ENCODE measurements at regions not wholly inside any gene's neighbourhood (a gene's known extent, or its start where the extent isn't known, plus 50 kb on each side); places are given as distances from the start of the nearest gene placed in this dataset.

DNA sequence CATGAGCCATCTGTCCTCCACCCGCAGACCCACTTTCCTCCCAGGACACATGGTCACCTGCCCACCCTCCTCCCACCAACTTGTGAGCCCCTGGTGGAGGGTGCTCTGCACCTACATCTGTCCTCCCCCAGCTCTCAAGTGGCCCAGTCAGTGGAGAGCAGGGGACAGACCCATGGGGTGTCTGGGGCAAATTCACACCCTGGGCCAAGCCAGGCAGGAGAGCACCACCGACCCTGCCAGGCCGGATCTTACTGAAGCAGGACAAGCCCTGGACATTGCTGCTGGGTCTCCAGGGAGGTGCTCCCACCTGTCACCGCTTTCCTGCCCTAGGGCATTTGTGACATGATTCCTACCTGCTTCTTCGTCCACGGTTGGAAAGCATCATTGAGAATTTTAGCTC is 221.6 kb downstream of the TUBA3C start:
- no peak overlapping the region for H3K4me3 Mint-ChIP-seq
- ATAC-seq (no peak), DNase-seq (ENCODE audit: low spot score) (no peak)
- Histone ChIP-seq H3K9me2 (ENCODE audit: insufficient read depth) (no peaks in the 10 kb centered on the region), H3K4me2 (no peak overlapping the region), H3K79me2 (replicated peaks; ENCODE audit: insufficient read depth) (no peaks in the 10 kb centered on the region), H3F3A (replicated peaks; ENCODE audit: low read depth) (no peaks in the 10 kb centered on the region), H3K36me3 (ENCODE audit: insufficient read depth) (no peaks in the 10 kb centered on the region), H3K27ac (ENCODE audit: low read depth) (no peak overlapping the region), H2AFZ (no peak overlapping the region), H3K4me1 (ENCODE audit: insufficient read depth) (no peaks in the 10 kb centered on the region), H3K27me3 (ENCODE audit: insufficient read depth) (no peaks in the 10 kb centered on the region), H3K4me3 (no peak overlapping the region), H4K20me1 (replicated peaks; ENCODE audit: insufficient read depth) (no peaks in the 10 kb centered on the region)
- no peak overlapping the region for H3K27ac Mint-ChIP-seq
- H3K27me3 Mint-ChIP-seq (ENCODE audit: insufficient read depth, low read depth, poor library complexity): peaks cover 20% of the 10 kb centered on the region
- peaks cover 100% of the 10 kb centered on the region for H3K9me3 Mint-ChIP-seq
- H3K4me1 Mint-ChIP-seq: no peaks in the 10 kb centered on the region
- peaks cover 42% of the 10 kb centered on the region for H3K36me3 Mint-ChIP-seq (ENCODE audit: low read depth)
- TF ChIP-seq EZH2 (IDR thresholded peaks at IDR 0.05; ENCODE audit: low read depth, unreplicated experiment) (no peak), STAT1 (IDR thresholded peaks at IDR 0.05; ENCODE audit: unreplicated experiment) (no peak), ZNF114 (CRISPR knock-in tag; IDR thresholded peaks at IDR 0.05) (no peak), NANOG (IDR thresholded peaks at IDR 0.05; ENCODE audit: borderline replicate concordance) (no peak)
- TF ChIP-seq, protein P1, sequence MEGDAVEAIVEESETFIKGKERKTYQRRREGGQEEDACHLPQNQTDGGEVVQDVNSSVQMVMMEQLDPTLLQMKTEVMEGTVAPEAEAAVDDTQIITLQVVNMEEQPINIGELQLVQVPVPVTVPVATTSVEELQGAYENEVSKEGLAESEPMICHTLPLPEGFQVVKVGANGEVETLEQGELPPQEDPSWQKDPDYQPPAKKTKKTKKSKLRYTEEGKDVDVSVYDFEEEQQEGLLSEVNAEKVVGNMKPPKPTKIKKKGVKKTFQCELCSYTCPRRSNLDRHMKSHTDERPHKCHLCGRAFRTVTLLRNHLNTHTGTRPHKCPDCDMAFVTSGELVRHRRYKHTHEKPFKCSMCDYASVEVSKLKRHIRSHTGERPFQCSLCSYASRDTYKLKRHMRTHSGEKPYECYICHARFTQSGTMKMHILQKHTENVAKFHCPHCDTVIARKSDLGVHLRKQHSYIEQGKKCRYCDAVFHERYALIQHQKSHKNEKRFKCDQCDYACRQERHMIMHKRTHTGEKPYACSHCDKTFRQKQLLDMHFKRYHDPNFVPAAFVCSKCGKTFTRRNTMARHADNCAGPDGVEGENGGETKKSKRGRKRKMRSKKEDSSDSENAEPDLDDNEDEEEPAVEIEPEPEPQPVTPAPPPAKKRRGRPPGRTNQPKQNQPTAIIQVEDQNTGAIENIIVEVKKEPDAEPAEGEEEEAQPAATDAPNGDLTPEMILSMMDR (conservative IDR thresholded peaks at IDR 0.05; ENCODE audit: low read depth in 2 of 2): no peak
- TF ChIP-seq, protein P2, sequence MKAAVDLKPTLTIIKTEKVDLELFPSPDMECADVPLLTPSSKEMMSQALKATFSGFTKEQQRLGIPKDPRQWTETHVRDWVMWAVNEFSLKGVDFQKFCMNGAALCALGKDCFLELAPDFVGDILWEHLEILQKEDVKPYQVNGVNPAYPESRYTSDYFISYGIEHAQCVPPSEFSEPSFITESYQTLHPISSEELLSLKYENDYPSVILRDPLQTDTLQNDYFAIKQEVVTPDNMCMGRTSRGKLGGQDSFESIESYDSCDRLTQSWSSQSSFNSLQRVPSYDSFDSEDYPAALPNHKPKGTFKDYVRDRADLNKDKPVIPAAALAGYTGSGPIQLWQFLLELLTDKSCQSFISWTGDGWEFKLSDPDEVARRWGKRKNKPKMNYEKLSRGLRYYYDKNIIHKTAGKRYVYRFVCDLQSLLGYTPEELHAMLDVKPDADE (IDR thresholded peaks at IDR 0.05): no peak

DNA sequence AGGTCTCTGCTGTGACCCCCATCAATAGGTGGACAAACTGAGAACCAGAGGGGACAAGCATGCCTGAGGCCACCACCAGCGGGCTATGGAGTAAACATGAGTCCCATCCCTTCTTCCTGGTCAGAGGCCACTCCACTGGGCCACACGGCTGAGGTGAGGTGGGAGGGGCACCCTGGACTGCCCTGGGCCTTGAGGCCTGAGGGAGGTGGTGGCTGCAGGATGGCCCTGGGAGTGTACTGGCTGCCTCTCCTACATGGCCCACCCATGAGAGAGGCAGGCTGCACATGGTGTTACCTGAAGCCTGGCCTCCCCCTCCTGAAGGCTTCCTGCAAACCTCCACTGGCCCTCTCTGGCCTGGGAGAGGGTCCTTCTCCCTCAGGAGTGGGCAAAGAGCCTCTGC is 222.4 kb downstream of the TUBA3C start:
- ATAC-seq (no peak), DNase-seq (ENCODE audit: low spot score) (no peak)
- Histone ChIP-seq H3F3A (replicated peaks; ENCODE audit: low read depth) (no peaks in the 10 kb centered on the region), H3K9me2 (ENCODE audit: insufficient read depth) (no peaks in the 10 kb centered on the region), H3K36me3 (ENCODE audit: insufficient read depth) (no peaks in the 10 kb centered on the region), H2AFZ (no peak overlapping the region), H3K27ac (ENCODE audit: low read depth) (no peak overlapping the region), H3K4me2 (no peak overlapping the region), H3K4me1 (ENCODE audit: insufficient read depth) (no peaks in the 10 kb centered on the region), H4K20me1 (replicated peaks; ENCODE audit: insufficient read depth) (no peaks in the 10 kb centered on the region), H3K4me3 (no peak overlapping the region), H3K79me2 (replicated peaks; ENCODE audit: insufficient read depth) (no peaks in the 10 kb centered on the region), H3K27me3 (ENCODE audit: insufficient read depth) (no peaks in the 10 kb centered on the region)
- peaks cover 49% of the 10 kb centered on the region for H3K36me3 Mint-ChIP-seq (ENCODE audit: low read depth)
- peaks cover 19% of the 10 kb centered on the region for H3K27me3 Mint-ChIP-seq (ENCODE audit: insufficient read depth, low read depth, poor library complexity)
- peaks cover 100% of the 10 kb centered on the region for H3K9me3 Mint-ChIP-seq
- H3K4me1 Mint-ChIP-seq: no peaks in the 10 kb centered on the region
- H3K27ac Mint-ChIP-seq: no peak overlapping the region
- no peak overlapping the region for H3K4me3 Mint-ChIP-seq
- TF ChIP-seq, protein P2 (IDR thresholded peaks at IDR 0.05): no peak
- TF ChIP-seq, protein P3, sequence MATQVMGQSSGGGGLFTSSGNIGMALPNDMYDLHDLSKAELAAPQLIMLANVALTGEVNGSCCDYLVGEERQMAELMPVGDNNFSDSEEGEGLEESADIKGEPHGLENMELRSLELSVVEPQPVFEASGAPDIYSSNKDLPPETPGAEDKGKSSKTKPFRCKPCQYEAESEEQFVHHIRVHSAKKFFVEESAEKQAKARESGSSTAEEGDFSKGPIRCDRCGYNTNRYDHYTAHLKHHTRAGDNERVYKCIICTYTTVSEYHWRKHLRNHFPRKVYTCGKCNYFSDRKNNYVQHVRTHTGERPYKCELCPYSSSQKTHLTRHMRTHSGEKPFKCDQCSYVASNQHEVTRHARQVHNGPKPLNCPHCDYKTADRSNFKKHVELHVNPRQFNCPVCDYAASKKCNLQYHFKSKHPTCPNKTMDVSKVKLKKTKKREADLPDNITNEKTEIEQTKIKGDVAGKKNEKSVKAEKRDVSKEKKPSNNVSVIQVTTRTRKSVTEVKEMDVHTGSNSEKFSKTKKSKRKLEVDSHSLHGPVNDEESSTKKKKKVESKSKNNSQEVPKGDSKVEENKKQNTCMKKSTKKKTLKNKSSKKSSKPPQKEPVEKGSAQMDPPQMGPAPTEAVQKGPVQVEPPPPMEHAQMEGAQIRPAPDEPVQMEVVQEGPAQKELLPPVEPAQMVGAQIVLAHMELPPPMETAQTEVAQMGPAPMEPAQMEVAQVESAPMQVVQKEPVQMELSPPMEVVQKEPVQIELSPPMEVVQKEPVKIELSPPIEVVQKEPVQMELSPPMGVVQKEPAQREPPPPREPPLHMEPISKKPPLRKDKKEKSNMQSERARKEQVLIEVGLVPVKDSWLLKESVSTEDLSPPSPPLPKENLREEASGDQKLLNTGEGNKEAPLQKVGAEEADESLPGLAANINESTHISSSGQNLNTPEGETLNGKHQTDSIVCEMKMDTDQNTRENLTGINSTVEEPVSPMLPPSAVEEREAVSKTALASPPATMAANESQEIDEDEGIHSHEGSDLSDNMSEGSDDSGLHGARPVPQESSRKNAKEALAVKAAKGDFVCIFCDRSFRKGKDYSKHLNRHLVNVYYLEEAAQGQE (IDR thresholded peaks at IDR 0.05; ENCODE audit: unreplicated experiment): no peak
- TF ChIP-seq POLR2AphosphoS5 (IDR thresholded peaks at IDR 0.05; ENCODE audit: low read depth): no peak
- no peak for TF ChIP-seq CREB1 (CRISPR knock-in tag; IDR thresholded peaks at IDR 0.05; ENCODE audit: low read depth)
- TF ChIP-seq EZH2phosphoT487 (IDR thresholded peaks at IDR 0.05; ENCODE audit: unreplicated experiment): no peak
- no peak for TF ChIP-seq EZH2 (IDR thresholded peaks at IDR 0.05; ENCODE audit: low read depth, unreplicated experiment)
- no peak for TF ChIP-seq JUNB (IDR thresholded peaks at IDR 0.05; ENCODE audit: unreplicated experiment)
- TF ChIP-seq STAT1 (IDR thresholded peaks at IDR 0.05; ENCODE audit: unreplicated experiment): no peak
- no peak for TF ChIP-seq ZNF114 (CRISPR knock-in tag; IDR thresholded peaks at IDR 0.05)
- TF ChIP-seq ZNF331 (CRISPR knock-in tag; IDR thresholded peaks at IDR 0.05; ENCODE audit: low read depth): no peak
- TF ChIP-seq, protein P1 (conservative IDR thresholded peaks at IDR 0.05; ENCODE audit: low read depth in 2 of 2): no peak
- TF ChIP-seq NANOG (IDR thresholded peaks at IDR 0.05; ENCODE audit: borderline replicate concordance): no peak

Measured in GM23338 (cell line).